Stimulated activated naive CD8-positive, alpha-beta T cell treated with anti-CD3 and anti-CD28 coated beads, Interleukin-15, Interleukin-2, amounts not matched to agents 100 ng/mL and 50 ng/mL, for 24 hours (primary cell): ENCODE measurements at regions not wholly inside any gene's neighbourhood (a gene's known extent, or its start where the extent isn't known, plus 50 kb on each side); places are given as distances from the start of the nearest gene placed in this dataset.

ENCODE experiments used
- H3K27ac Mint-ChIP-seq: one replicate; pipeline ENCODE4 v1.8.0; 2021; ENCODE audit warnings: mild to moderate bottlenecking, mixed read lengths
- H3K27me3 Mint-ChIP-seq: one replicate; pipeline ENCODE4 v1.8.0; 2021; ENCODE audit warnings: mixed read lengths
- H3K36me3 Mint-ChIP-seq: one replicate; pipeline ENCODE4 v1.8.0; 2021; ENCODE audit warnings: low read depth, mixed read lengths
- H3K4me1 Mint-ChIP-seq: one replicate; pipeline ENCODE4 v1.8.0; 2021; ENCODE audit warnings: low read depth, mixed read lengths
- H3K4me3 Mint-ChIP-seq: one replicate; pipeline ENCODE4 v1.8.0; 2021; ENCODE audit warnings: mild to moderate bottlenecking, mixed read lengths
- H3K9me3 Mint-ChIP-seq: one replicate; pipeline ENCODE4 v1.8.0; 2021; ENCODE audit warnings: mixed read lengths

- no peaks in the 10 kb centered on the region for H3K36me3 Mint-ChIP-seq
- H3K4me1 Mint-ChIP-seq, result peaks cover 89% of the 10 kb centered on the region
- no peaks in the 10 kb centered on the region for H3K27me3 Mint-ChIP-seq
- peak overlapping the region; percentile 84 for H3K27ac Mint-ChIP-seq
- H3K4me3 Mint-ChIP-seq, result peak overlapping the region; percentile 52
- H3K9me3 Mint-ChIP-seq, result no peaks in the 10 kb centered on the region
Measured at GRCh38 chr15:85313339-85313738, 67.1 kb upstream of the AKAP13 start.

- Mint-ChIP-seq H3K4me1 (peaks cover 89% of the 10 kb centered on the region), H3K36me3 (no peaks in the 10 kb centered on the region), H3K27me3 (no peaks in the 10 kb centered on the region), H3K9me3 (no peaks in the 10 kb centered on the region), H3K27ac (no peak overlapping the region), H3K4me3 (no peak overlapping the region)
Measured at GRCh38 chr15:85314146-85314545, 66.3 kb upstream of the AKAP13 start.

- Mint-ChIP-seq H3K9me3 (no peaks in the 10 kb centered on the region), H3K4me3 (no peak overlapping the region), H3K27me3 (no peaks in the 10 kb centered on the region), H3K4me1 (peaks cover 90% of the 10 kb centered on the region), H3K36me3 (no peaks in the 10 kb centered on the region), H3K27ac (peak overlapping the region; percentile 83)
Measured at GRCh38 chr15:85314633-85315032, 65.8 kb upstream of the AKAP13 start.

- peak overlapping the region; percentile 83 for H3K27ac Mint-ChIP-seq
- H3K27me3 Mint-ChIP-seq, result no peaks in the 10 kb centered on the region
- peaks cover 7% of the 10 kb centered on the region for H3K9me3 Mint-ChIP-seq
- H3K4me1 Mint-ChIP-seq, result peaks cover 85% of the 10 kb centered on the region
- H3K36me3 Mint-ChIP-seq, result no peaks in the 10 kb centered on the region
- peak overlapping the region; percentile 50 for H3K4me3 Mint-ChIP-seq
Measured at GRCh38 chr15:85316244-85316934, 64.0 kb upstream of the AKAP13 start.

GRCh38 chr15:85318048-85318731 lies 62.2 kb upstream of the AKAP13 start:
- Mint-ChIP-seq H3K36me3 (no peaks in the 10 kb centered on the region), H3K4me3 (peak overlapping the region; percentile 18), H3K27ac (peak overlapping the region; percentile 74), H3K4me1 (peaks cover 74% of the 10 kb centered on the region), H3K9me3 (peaks cover 10% of the 10 kb centered on the region), H3K27me3 (no peaks in the 10 kb centered on the region)

GRCh38 chr15:85318732-85319076 lies 61.7 kb upstream of the AKAP13 start:
- H3K4me1 Mint-ChIP-seq, result peaks cover 75% of the 10 kb centered on the region
- H3K4me3 Mint-ChIP-seq, result no peak overlapping the region
- peak overlapping the region; percentile 74 for H3K27ac Mint-ChIP-seq
- peaks cover 12% of the 10 kb centered on the region for H3K9me3 Mint-ChIP-seq
- no peaks in the 10 kb centered on the region for H3K36me3 Mint-ChIP-seq
- H3K27me3 Mint-ChIP-seq, result no peaks in the 10 kb centered on the region

GRCh38 chr15:85324202-85324601 lies 56.2 kb upstream of the AKAP13 start:
- no peaks in the 10 kb centered on the region for H3K27me3 Mint-ChIP-seq
- H3K36me3 Mint-ChIP-seq, result no peaks in the 10 kb centered on the region
- H3K9me3 Mint-ChIP-seq, result peaks cover 12% of the 10 kb centered on the region
- H3K4me3 Mint-ChIP-seq, result no peak overlapping the region
- peaks cover 53% of the 10 kb centered on the region for H3K4me1 Mint-ChIP-seq
- peak overlapping the region; percentile 45 for H3K27ac Mint-ChIP-seq

GRCh38 chr15:85325834-85326233 lies 54.6 kb upstream of the AKAP13 start:
- Mint-ChIP-seq H3K27ac (no peak overlapping the region), H3K36me3 (no peaks in the 10 kb centered on the region), H3K4me1 (peaks cover 58% of the 10 kb centered on the region), H3K27me3 (no peaks in the 10 kb centered on the region), H3K4me3 (no peak overlapping the region), H3K9me3 (peaks cover 5% of the 10 kb centered on the region)

GRCh38 chr15:85326291-85326690 lies 54.1 kb upstream of the AKAP13 start:
- no peak overlapping the region for H3K4me3 Mint-ChIP-seq
- peaks cover 62% of the 10 kb centered on the region for H3K4me1 Mint-ChIP-seq
- no peaks in the 10 kb centered on the region for H3K36me3 Mint-ChIP-seq
- H3K27me3 Mint-ChIP-seq, result no peaks in the 10 kb centered on the region
- H3K9me3 Mint-ChIP-seq, result peaks cover 6% of the 10 kb centered on the region
- no peak overlapping the region for H3K27ac Mint-ChIP-seq

GRCh38 chr15:85327820-85328219 lies 52.6 kb upstream of the AKAP13 start:
- Mint-ChIP-seq H3K9me3 (peaks cover 8% of the 10 kb centered on the region), H3K27me3 (no peaks in the 10 kb centered on the region), H3K4me3 (no peak overlapping the region), H3K27ac (no peak overlapping the region), H3K36me3 (no peaks in the 10 kb centered on the region), H3K4me1 (peaks cover 74% of the 10 kb centered on the region)

GRCh38 chr15:85329561-85330422 lies 50.6 kb upstream of the AKAP13 start:
- Mint-ChIP-seq H3K4me1 (peaks cover 66% of the 10 kb centered on the region), H3K27ac (peak overlapping the region; percentile 97), H3K4me3 (peak overlapping the region; percentile 88), H3K27me3 (no peaks in the 10 kb centered on the region), H3K9me3 (peaks cover 3% of the 10 kb centered on the region), H3K36me3 (no peaks in the 10 kb centered on the region)
